HEK293T (cell line): ENCODE measurements at regions not wholly inside any gene's neighbourhood (a gene's known extent, or its start where the extent isn't known, plus 50 kb on each side); places are given as distances from the start of the nearest gene placed in this dataset.

Experiments used
- ELF4 ChIP-seq: fragments of 450-650 bp; IDR thresholded peaks from 2 replicates; pipeline ENCODE4 v1.6.1; 2017; ENCODE audit warnings: antibody characterized with exemption
- FOXM1 ChIP-seq: fragments of 450-650 bp; IDR thresholded peaks from 2 replicates; pipeline ENCODE4 v1.6.1; 2017; ENCODE audit warnings: mild to moderate bottlenecking, borderline replicate concordance
- SP1 ChIP-seq: fragments of 450-650 bp; IDR thresholded peaks from 2 replicates; pipeline ENCODE4 v1.6.1; 2017
- TF ChIP-seq, protein P1 (sequence below): fragments of 450-650 bp; IDR thresholded peaks from 2 replicates; pipeline ENCODE4 v1.6.1; 2016

DNA sequence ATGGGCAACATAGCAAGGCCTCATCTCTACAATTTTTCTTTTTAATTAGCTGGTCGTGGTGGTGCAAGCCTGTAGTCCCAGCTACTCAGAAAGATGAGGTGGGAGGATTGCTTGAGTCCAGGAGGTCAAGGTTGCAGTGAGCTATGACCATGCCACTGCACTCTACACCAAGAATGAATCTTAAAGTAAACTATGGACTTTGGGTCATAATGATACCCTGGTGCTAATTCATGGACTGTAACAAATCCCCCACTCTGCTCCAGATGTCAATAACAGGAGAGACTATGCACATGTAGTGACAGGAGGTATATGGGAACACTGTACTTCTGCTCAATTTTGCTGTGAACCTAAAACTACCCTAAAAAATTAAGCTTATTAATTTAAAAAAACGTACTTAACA lies 155.4 kb downstream of the CEMIP2 start:
- TF ChIP-seq SP1 (no peak), ELF4 (no peak), FOXM1 (no peak)
- TF ChIP-seq, protein P1, sequence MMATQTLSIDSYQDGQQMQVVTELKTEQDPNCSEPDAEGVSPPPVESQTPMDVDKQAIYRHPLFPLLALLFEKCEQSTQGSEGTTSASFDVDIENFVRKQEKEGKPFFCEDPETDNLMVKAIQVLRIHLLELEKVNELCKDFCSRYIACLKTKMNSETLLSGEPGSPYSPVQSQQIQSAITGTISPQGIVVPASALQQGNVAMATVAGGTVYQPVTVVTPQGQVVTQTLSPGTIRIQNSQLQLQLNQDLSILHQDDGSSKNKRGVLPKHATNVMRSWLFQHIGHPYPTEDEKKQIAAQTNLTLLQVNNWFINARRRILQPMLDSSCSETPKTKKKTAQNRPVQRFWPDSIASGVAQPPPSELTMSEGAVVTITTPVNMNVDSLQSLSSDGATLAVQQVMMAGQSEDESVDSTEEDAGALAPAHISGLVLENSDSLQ = no peak
